ENCODE measurements at regions not wholly inside any gene's neighbourhood (a gene's known extent, or its start where the extent isn't known, plus 50 kb on each side); places are given as distances from the start of the nearest gene placed in this dataset.

DNA sequence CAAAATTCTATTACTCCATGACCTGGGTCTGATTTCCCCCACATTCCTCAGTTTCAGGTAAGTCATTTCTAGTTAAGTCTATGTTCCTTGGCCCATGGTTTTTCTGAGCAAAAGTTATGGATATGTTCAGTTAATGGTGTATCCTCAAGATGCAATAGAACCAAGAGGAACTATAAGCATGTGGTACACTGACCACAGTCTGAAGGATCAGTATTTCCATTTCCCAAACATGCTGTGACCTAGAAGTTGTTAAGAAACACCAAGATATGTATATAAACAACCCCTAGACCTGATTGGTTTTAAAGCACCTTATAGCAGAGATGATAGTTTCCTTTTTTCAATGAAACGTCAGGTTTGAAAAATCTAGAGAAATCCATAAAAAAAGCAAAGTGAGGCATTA, 94.2 kb upstream of the ABCB5 start:
- Mint-ChIP-seq H3K27ac (ENCODE audit: unreplicated experiment) (no peak overlapping the region), H3K27me3 (ENCODE audit: unreplicated experiment) (no peaks in the 10 kb centered on the region), H3K4me1 (ENCODE audit: unreplicated experiment) (peaks cover 8% of the 10 kb centered on the region), H3K4me3 (ENCODE audit: unreplicated experiment) (no peak overlapping the region), H3K9me3 (ENCODE audit: unreplicated experiment) (no peaks in the 10 kb centered on the region), H3K36me3 (ENCODE audit: low read depth, unreplicated experiment) (no peaks in the 10 kb centered on the region)
- no peak for DNase-seq (ENCODE audit: low spot score)
- TF ChIP-seq CTCF (IDR thresholded peaks at IDR 0.05; ENCODE audit: unreplicated experiment): no peak

DNA sequence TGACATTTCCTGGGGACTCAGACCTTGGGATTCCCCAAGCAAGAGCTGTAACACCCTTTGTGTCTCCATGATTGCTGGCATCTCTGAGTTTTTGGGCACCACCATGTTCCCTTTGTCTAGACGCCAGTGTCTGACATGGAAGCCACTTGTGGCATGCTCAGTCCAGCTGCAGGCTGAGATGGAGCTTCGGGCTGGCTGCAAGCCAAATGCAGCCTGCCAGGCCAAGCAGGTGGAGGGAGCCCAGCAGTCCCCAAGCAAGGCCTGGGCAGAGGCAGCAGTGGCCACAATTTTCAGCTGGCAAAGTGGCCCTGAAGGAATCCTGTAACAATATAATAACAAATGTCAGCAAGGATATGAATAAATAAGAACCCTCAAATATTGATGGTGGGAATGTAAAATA, 86.2 kb upstream of the ABCB5 start:
- no peak for TF ChIP-seq CTCF (IDR thresholded peaks at IDR 0.05; ENCODE audit: unreplicated experiment)
- H3K9me3 Mint-ChIP-seq (ENCODE audit: unreplicated experiment): no peaks in the 10 kb centered on the region
- no peak overlapping the region for H3K27ac Mint-ChIP-seq (ENCODE audit: unreplicated experiment)
- no peaks in the 10 kb centered on the region for H3K36me3 Mint-ChIP-seq (ENCODE audit: low read depth, unreplicated experiment)
- no peaks in the 10 kb centered on the region for H3K4me1 Mint-ChIP-seq (ENCODE audit: unreplicated experiment)
- no peak for DNase-seq (ENCODE audit: low spot score)
- no peak overlapping the region for H3K4me3 Mint-ChIP-seq (ENCODE audit: unreplicated experiment)
- H3K27me3 Mint-ChIP-seq (ENCODE audit: unreplicated experiment): no peaks in the 10 kb centered on the region

DNA sequence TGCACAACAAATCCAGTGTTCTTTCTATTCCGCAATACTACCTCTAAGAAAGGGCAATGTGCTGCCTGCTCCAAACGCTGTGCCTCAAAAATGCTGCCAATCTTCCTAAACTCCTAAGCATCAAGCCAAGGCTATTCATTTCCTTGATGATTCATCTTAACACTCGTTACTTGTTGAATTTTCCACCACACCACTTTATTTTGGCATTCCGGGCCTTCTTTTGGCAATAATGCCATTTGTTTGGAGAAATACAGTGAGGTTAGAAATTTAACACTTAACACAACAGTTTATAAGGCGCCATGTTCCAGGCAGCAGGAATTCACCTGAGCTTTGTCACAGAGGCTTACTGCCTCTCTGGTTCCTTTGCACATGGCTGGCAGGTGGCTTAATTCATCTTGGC, 82.6 kb upstream of the ABCB5 start:
- Mint-ChIP-seq H3K36me3 (ENCODE audit: low read depth, unreplicated experiment) (no peaks in the 10 kb centered on the region), H3K9me3 (ENCODE audit: unreplicated experiment) (no peaks in the 10 kb centered on the region), H3K4me3 (ENCODE audit: unreplicated experiment) (no peak overlapping the region), H3K27ac (ENCODE audit: unreplicated experiment) (no peak overlapping the region), H3K4me1 (ENCODE audit: unreplicated experiment) (no peaks in the 10 kb centered on the region), H3K27me3 (ENCODE audit: unreplicated experiment) (no peaks in the 10 kb centered on the region)
- DNase-seq (ENCODE audit: low spot score): no peak
- no peak for TF ChIP-seq CTCF (IDR thresholded peaks at IDR 0.05; ENCODE audit: unreplicated experiment)

DNA sequence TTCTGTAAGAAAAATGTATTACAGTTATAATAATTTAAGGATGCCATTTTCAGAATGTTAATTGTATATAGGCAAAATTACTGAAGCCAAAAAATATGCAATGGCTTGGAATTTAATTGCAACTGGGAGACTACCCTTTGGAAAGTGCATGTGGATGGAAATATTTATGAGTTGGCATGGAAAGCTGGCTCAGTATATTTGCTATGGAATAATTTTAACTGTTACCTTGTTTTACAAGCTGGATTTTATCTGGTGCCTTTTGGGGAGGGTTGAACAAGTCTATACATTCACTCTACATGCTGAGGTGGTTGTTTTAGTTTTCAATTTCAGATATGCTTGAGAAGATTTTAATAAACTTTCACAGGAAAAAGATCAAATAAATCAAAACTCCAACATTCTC, 80.9 kb upstream of the ABCB5 start:
- no peak for TF ChIP-seq CTCF (IDR thresholded peaks at IDR 0.05; ENCODE audit: unreplicated experiment)
- no peak for DNase-seq (ENCODE audit: low spot score)
- Mint-ChIP-seq H3K27ac (ENCODE audit: unreplicated experiment) (no peak overlapping the region), H3K36me3 (ENCODE audit: low read depth, unreplicated experiment) (no peaks in the 10 kb centered on the region), H3K27me3 (ENCODE audit: unreplicated experiment) (no peaks in the 10 kb centered on the region), H3K9me3 (ENCODE audit: unreplicated experiment) (no peaks in the 10 kb centered on the region), H3K4me1 (ENCODE audit: unreplicated experiment) (no peaks in the 10 kb centered on the region), H3K4me3 (ENCODE audit: unreplicated experiment) (no peak overlapping the region)

DNA sequence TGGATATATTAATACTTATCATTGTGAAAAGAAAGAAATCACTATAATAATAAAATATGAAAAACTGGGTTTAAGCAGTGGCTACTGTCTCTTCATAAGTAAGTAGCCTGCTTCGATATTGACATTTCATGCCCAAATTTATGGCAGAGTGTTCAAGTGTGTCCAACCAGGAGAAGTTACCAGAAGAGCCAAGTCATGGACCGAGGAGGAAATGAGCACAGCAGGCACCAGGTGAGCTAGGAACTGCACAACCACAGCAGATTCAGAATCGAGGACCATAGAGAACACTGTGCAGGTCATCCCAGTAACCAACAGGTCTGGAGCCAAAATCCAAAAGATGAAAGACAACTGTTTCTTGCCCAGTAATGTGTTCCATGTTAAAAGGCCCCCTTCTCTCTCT, 79.9 kb upstream of the ABCB5 start:
- H3K27ac Mint-ChIP-seq (ENCODE audit: unreplicated experiment): no peak overlapping the region
- H3K4me3 Mint-ChIP-seq (ENCODE audit: unreplicated experiment): no peak overlapping the region
- no peaks in the 10 kb centered on the region for H3K36me3 Mint-ChIP-seq (ENCODE audit: low read depth, unreplicated experiment)
- DNase-seq (ENCODE audit: low spot score): no peak
- no peaks in the 10 kb centered on the region for H3K4me1 Mint-ChIP-seq (ENCODE audit: unreplicated experiment)
- TF ChIP-seq CTCF (IDR thresholded peaks at IDR 0.05; ENCODE audit: unreplicated experiment): no peak
- H3K9me3 Mint-ChIP-seq (ENCODE audit: unreplicated experiment): no peaks in the 10 kb centered on the region
- no peaks in the 10 kb centered on the region for H3K27me3 Mint-ChIP-seq (ENCODE audit: unreplicated experiment)

Measured in endothelial cell (in vitro differentiated cells).